T follicular helper cell (primary cell): ENCODE measurements at regions not wholly inside any gene's neighbourhood (a gene's known extent, or its start where the extent isn't known, plus 50 kb on each side); places are given as distances from the start of the nearest gene placed in this dataset.
"Not testable (repeated sequence)": the region's sequence is repeated elsewhere in the genome, so short reads cannot be mapped to it uniquely, and the experiment has no call there.

ENCODE experiments used
- DNase-seq: peaks from one replicate; pipeline ENCODE4 v3.0.0-alpha.2; 2020; ENCODE audit warnings: low read depth

GRCh38 chr2:194367390-194367789 lies 1289.6 kb upstream of the SLC39A10 start:
- not testable (repeated sequence) for DNase-seq

- no peak for DNase-seq
Observed at GRCh38 chr2:194363878-194364277, 1293.1 kb upstream of the SLC39A10 start.

GRCh38 chr2:194363295-194363694 lies 1293.7 kb upstream of the SLC39A10 start:
- no peak for DNase-seq

- DNase-seq = no peak
Observed at GRCh38 chr2:194352505-194352904, 1304.5 kb upstream of the SLC39A10 start.

- no peak for DNase-seq
Observed at GRCh38 chr2:194346193-194346592, 1310.8 kb upstream of the SLC39A10 start.

- DNase-seq = no peak
Observed at GRCh38 chr2:194345347-194345746, 1311.7 kb upstream of the SLC39A10 start.

GRCh38 chr2:194343167-194343566 lies 1313.9 kb upstream of the SLC39A10 start:
- DNase-seq = no peak

- DNase-seq = no peak
Observed at GRCh38 chr2:194332799-194333490, 1324.1 kb upstream of the SLC39A10 start.

GRCh38 chr2:194328456-194328855 lies 1328.6 kb upstream of the SLC39A10 start:
- no peak for DNase-seq

GRCh38 chr2:194327196-194327888 lies 1329.7 kb upstream of the SLC39A10 start:
- no peak for DNase-seq

- DNase-seq = no peak
Observed at GRCh38 chr2:194323740-194324139, 1333.3 kb upstream of the SLC39A10 start.

GRCh38 chr2:194320520-194320919 lies 1336.5 kb upstream of the SLC39A10 start:
- no peak for DNase-seq

GRCh38 chr2:194319222-194319992 lies 1337.6 kb upstream of the SLC39A10 start:
- DNase-seq = no peak

GRCh38 chr2:194314042-194314441 lies 1343.0 kb upstream of the SLC39A10 start:
- DNase-seq = no peak

- no peak for DNase-seq
Observed at GRCh38 chr2:194304191-194304590, 1352.8 kb upstream of the SLC39A10 start.

GRCh38 chr2:194301946-194302345 lies 1355.1 kb upstream of the SLC39A10 start:
- DNase-seq = no peak

- DNase-seq = no peak
Observed at GRCh38 chr2:194294156-194294555, 1362.9 kb upstream of the SLC39A10 start.

- no peak for DNase-seq
Observed at GRCh38 chr2:194291104-194291503, 1365.9 kb upstream of the SLC39A10 start.

GRCh38 chr2:194289712-194290346 lies 1367.2 kb upstream of the SLC39A10 start:
- no peak for DNase-seq

- not testable (repeated sequence) for DNase-seq
Observed at GRCh38 chr2:194276667-194277066, 1380.4 kb upstream of the SLC39A10 start.

GRCh38 chr2:194271293-194271961 lies 1385.6 kb upstream of the SLC39A10 start:
- no peak for DNase-seq

- DNase-seq = no peak
Observed at GRCh38 chr2:194270648-194271047, 1386.4 kb upstream of the SLC39A10 start.
